ENCODE measurements at regions not wholly inside any gene's neighbourhood (a gene's known extent, or its start where the extent isn't known, plus 50 kb on each side); places are given as distances from the start of the nearest gene placed in this dataset.

DNA sequence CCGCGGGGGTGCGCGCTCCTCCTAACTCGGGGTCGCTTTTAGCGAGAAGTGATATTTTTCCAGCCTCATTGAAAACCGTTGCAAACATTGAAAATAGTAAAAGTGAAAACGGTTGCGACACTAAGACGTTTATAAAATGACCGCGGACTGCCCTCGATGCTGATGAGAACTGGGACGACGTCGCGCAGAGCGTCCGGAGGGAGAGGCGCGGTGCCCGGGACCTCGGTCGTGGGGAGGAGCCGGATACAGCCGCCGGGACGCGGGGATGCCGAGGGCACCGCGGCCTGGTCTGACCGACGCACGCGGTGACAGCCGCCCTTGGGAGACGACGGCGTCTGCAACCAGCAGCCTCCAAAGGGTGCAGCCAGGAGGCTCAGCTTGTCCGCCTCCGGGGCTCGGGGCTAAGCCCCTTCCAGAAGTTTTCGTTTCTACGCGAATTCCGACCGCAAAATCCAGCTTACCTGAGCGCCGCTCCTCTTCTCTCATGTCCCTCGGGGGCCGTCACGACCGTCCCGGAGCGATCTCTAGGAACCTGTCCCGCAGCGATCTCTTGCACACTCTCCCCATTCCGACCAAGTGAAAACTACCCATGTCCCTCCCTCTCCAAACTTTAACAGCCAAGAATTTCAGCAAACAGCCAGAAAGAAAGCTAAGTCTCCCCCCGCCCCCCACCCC, 144.4 kb upstream of the ETS2 start:
- no peak for TF ChIP-seq CTCF (IDR thresholded peaks at IDR 0.05; ENCODE audit: control insufficient read depth, extremely low read depth, insufficient read depth)
- DNase-seq (ENCODE audit: low read depth) = no peak
- H3K4me3 ChIP-seq (ENCODE audit: low read depth, low read length) = no peak overlapping the region

DNA sequence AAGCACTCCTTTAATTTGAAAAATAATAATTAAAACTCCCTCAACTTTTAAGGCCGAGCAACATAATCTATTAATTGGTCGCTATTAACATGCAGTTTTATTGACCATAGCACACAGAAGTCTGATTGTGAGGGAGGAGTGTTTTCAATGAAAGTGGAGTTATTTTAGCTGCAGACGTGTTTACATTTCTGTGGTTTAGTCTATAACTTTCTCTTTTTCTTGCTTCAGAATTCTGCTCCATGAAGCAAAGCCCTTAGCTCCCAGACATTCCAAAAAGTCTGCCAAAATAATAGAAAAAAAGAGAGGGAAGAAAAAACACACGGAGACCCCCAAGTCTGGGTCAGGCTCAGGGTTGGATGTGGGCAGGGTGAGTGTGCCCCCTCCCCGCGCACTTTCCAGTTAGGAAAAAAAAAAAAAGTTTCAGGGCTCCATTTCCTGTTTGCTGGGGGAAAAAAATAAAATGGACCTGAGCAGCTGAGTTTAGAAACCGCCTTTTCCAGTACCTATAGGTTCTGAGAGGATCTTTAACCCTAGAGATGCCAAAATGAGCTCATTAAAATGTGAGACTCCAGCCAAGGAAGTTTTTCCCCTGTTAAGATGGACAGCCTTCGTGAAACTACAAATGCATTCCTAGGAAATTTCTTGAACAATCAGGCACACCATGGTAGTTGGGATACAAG, 143.7 kb upstream of the ETS2 start:
- DNase-seq (ENCODE audit: low read depth) = no peak
- no peak overlapping the region for H3K4me3 ChIP-seq (ENCODE audit: low read depth, low read length)
- TF ChIP-seq CTCF (IDR thresholded peaks at IDR 0.05; ENCODE audit: control insufficient read depth, extremely low read depth, insufficient read depth) = no peak

DNA sequence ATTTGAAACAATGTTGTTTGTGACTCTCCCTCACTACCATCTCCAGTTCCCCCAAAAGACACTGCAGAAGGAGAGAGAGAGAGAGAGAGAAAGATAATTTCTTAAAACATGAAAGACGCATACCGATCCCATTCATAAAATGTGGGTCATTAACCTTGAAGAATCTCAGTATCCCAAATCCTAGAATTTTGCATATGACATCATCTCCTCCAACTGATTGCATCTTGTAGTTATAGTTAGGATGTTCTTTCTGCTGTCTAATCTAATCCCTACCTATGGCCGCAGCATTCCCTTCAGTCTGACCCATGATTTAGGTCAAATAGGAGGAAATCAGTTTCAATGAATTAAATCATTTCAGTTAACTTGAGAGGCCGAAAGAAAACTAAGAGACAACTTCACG, 142.4 kb upstream of the ETS2 start:
- no peak overlapping the region for H3K4me3 ChIP-seq (ENCODE audit: low read depth, low read length)
- DNase-seq (ENCODE audit: low read depth) = no peak
- TF ChIP-seq CTCF (IDR thresholded peaks at IDR 0.05; ENCODE audit: control insufficient read depth, extremely low read depth, insufficient read depth) = no peak

DNA sequence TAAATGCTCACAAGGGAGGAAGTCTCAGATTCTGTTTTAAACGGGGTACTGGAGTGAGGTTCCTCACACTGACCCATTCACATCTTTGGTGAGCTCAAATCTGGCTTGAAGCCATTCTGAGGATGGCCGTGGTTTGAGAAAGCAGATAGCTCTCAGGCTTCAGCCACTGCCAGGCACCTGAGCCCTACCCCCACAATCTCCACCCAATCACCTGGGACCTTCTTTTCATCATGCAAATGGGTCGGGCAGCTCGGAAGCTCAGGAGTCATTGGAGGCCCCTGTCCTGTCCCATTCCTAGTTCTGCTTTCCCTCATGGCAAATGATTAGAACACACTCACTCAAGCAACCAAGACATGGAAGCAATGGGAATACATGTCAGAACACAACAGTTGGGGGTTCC, 141.4 kb upstream of the ETS2 start:
- H3K4me3 ChIP-seq (ENCODE audit: low read depth, low read length) = no peak overlapping the region
- no peak for DNase-seq (ENCODE audit: low read depth)
- TF ChIP-seq CTCF (IDR thresholded peaks at IDR 0.05; ENCODE audit: control insufficient read depth, extremely low read depth, insufficient read depth) = no peak

- H3K4me3 ChIP-seq (ENCODE audit: low read depth, low read length) = no peak overlapping the region
- TF ChIP-seq CTCF (IDR thresholded peaks at IDR 0.05; ENCODE audit: control insufficient read depth, extremely low read depth, insufficient read depth) = no peak
- no peak for DNase-seq (ENCODE audit: low read depth)
Observed at GRCh38 chr21:38664841-38665240, 140.9 kb upstream of the ETS2 start.

DNA sequence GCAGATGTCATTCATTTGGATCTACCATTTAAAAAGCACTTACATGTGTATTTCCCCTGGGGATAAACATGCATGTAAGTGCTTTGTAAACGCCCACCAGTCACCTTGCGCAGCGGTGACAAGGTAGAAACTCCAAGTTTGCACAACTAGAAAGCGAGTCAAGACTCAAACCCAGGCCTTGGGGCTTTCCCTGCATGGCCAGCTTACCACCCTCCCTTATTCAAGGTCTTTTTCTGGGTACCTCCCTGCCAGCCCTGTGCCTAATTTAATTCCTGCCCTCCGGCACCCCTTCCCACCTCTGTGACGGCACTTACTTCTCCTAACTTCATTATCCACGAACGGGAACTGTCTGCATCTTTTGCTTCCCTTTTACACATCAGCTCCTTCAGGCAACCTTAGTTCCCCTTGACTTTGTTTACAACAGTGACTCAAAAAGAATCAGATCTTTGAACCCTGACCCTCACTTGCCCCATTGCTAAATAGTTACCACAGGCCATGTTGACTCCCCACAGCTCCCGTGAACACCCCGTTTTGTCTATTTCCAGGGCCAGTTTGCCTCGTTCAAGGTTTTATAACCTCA, 138.3 kb upstream of the ETS2 start:
- no peak for DNase-seq (ENCODE audit: low read depth)
- TF ChIP-seq CTCF (IDR thresholded peaks at IDR 0.05; ENCODE audit: control insufficient read depth, extremely low read depth, insufficient read depth) = no peak
- H3K4me3 ChIP-seq (ENCODE audit: low read depth, low read length) = no peak overlapping the region
